Omental fat pad (tissue), 3 donors: ENCODE measurements at regions not wholly inside any gene's neighbourhood (a gene's known extent, or its start where the extent isn't known, plus 50 kb on each side); places are given as distances from the start of the nearest gene placed in this dataset.
"Not testable (repeated sequence)": the region's sequence is repeated elsewhere in the genome, so short reads cannot be mapped to it uniquely, and the experiment has no call there.

Source experiments
- ATAC-seq: fragments of 150-250 bp; one replicate; pipeline ENCODE4 v1.9.1; 2016; ENCODE audit warnings: mild to moderate bottlenecking, moderate library complexity; ENCODE audit not compliant: low FRiP score
- DNase-seq: peaks from one replicate; pipeline ENCODE4 v3.0.0-alpha.2; 2019; ENCODE audit warnings: low spot score
- CTCF ChIP-seq, 3 donors: fragments of 450-650 bp; IDR thresholded peaks; one replicate each; pipeline ENCODE4 v1.5.1; 2016 to 2017; ENCODE audit warnings: antibody characterized with exemption in 3 of 3, mild to moderate bottlenecking in 3 of 3, moderate library complexity in 2 of 3

DNA sequence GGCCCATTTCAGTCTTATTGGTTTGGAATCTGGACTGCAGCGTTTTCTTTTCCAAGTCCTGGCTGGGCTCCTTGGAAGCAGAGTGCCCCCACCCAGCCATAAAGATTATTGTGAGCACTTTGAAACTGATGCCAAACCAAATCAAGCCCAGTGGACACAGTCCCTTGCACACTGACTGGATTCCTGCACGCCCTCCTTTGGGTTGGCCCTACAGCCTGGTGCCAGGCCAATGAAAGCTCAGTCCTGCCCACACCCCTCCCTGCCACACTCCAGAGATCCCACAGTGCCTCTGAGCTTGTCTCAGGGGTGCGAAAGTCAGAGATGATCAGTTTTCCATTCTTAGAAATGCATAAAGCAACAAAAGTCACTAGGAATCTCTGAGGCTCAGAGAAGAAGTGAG is 181.9 kb downstream of the CETN3 start:
- DNase-seq (no peak), ATAC-seq (no peak)
- TF ChIP-seq CTCF (IDR thresholded peaks at IDR 0.05), result no peak

DNA sequence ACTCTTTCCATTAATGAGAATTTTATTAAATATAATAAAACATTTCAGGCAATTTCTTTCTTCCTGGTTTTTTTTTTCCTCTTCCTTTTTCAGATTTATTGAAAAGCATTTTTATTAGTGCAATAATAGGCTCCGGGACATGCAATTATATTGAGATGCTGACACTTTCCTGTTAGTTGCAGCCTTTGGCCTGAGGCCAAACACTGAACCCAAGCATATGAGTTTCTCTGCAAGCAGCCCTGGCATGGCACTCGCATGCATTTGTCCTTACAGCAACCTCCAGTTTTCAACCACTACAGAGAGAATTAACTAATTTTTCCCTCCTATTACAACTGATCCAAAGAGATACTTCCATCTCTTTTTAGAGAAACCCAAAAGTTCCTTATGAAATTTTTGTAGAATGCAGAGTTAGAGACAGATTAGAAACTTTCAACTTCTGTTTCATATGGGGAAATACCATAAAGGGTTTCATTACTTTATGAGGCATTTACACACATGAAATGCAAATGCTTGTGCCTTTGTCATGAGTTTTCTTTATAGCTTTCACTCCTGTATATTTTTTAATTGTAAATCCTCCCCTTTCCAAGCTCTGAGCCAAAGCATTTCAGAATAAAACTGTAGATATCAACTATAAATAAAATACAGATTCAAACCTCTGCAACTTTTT is 183.0 kb downstream of the CETN3 start:
- no peak for DNase-seq
- no peak for ATAC-seq
- no peak for TF ChIP-seq CTCF (IDR thresholded peaks at IDR 0.05)

DNA sequence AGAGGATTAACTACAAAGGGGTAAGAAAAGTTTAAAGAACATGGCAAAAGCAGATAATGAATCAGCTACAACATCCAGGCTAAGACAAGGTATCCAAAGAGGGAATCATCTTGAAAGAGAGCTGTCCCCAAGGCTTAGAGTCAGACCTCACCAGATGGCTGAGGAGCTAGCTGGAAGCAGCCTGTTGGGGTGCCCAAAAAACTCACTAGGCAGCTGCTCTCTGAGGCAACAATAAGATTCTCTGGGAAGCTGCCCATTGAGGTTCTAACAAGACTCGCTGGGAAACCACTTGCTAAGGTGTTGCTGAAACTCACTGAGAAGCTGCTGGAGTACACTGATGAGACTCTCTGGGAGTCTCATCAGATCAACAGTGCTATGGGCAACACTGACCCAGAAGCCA is 185.2 kb downstream of the CETN3 start:
- no peak for DNase-seq
- TF ChIP-seq CTCF (IDR thresholded peaks at IDR 0.05), result no peak
- ATAC-seq, result no peak

DNA sequence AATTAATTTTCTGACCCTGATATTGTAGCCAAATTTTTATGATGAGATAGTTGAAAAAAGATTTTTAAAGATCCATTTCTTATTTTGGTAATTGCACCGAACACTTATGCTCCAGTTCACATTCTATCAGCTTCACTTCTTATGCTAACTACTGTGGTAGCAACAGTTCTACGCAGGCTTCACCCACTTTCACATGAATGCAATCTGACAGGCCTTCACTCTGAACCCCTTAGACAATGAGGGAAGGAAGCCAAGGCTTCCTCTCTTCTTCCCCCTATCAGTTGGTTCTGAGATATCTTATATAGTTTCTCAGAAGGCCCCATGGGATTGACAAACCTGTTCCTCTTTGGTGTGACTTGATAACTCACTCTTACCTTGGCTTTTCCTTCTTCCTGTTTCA is 185.8 kb downstream of the CETN3 start:
- TF ChIP-seq CTCF (IDR thresholded peaks at IDR 0.05), result no peak

GRCh38 chr5:90221951-90222350 is 187.6 kb downstream of the CETN3 start:
- ATAC-seq (no peak), DNase-seq (no peak)
- TF ChIP-seq CTCF (IDR thresholded peaks at IDR 0.05), result no peak

More for the DNA sequence above, 185.8 kb downstream of the CETN3 start:
- no peak for DNase-seq
- no peak for ATAC-seq

DNA sequence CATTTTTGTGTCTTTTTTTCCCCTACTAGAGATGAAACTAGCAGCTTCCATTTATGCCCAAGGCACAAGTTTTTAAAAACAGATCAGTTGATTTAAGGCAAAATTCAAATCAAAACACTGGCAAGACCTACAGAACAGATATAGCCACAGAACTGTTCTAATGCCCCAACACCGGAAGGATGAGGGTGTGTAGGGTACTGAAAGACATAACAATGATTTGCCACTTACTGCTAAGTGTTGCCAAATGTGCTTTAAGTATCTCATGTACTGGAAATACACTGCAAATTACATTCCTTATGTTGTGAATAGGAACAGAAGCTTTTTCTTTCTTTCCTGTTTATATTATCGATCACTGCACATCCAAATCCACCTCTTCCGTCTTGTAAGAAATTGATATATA is 189.0 kb downstream of the CETN3 start:
- no peak for ATAC-seq
- no peak for TF ChIP-seq CTCF (IDR thresholded peaks at IDR 0.05)
- no peak for DNase-seq

DNA sequence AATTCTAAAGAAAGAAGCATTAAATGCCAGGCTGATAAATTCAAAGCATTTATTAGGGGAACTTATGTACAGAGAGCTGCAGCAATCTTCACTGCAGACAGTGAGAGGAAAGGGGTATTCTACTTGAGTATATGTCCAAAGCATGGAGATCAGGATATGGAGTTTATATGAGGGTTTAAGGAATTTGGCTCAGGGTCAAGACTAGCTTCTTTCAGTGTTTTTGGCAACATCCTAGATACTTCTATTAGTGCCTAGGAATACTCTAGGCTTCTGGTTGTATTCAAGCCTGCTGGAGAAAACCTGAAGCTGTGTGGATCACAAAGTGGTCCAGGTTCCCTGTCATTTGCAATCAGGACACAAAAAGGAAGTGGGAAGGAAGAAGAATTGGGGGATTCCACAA is 194.6 kb downstream of the CETN3 start:
- ATAC-seq (no peak), DNase-seq (no peak)
- no peak for TF ChIP-seq CTCF (IDR thresholded peaks at IDR 0.05)

DNA sequence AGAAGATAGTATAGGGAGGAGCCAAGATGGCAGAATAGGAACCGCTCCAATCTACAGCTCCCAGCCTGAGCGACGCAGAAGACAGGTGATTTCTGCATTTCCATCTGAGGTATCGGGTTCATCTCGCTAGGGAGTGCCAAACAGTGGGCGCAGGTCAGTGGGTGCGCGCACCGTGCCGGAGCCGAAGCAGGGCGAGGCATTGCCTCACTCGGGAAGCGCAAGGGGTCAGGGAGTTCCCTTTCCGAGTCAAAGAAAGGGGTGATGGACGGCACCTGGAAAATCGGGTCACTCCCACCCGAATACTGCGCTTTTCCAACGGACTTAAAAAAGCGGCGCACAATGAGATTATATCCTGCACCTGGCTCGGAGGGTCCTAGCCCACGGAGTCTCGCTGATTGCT is 201.2 kb downstream of the CETN3 start:
- ATAC-seq, DNase-seq: not testable (repeated sequence)
